ENCODE measurements at regions not wholly inside any gene's neighbourhood (a gene's known extent, or its start where the extent isn't known, plus 50 kb on each side); places are given as distances from the start of the nearest gene placed in this dataset.

DNA sequence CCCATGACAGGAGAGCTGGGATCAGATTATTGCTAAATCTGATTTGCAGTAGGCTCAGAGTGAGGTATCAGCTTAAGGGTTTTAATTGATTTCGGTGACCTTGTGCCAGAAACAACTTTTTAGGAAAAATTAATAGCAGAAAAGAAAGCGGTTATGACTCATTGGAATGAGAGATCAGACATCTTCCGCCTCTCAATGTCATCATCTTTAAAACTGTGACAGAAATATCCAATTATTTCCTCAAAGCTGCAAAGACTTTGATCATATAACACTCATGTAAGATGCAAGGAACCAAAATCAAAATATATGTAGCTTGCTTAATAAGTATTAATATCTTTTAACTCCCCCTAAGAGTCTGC, 190.1 kb upstream of the FOXF1 start:
- no peak for DNase-seq (ENCODE audit: low spot score)

DNA sequence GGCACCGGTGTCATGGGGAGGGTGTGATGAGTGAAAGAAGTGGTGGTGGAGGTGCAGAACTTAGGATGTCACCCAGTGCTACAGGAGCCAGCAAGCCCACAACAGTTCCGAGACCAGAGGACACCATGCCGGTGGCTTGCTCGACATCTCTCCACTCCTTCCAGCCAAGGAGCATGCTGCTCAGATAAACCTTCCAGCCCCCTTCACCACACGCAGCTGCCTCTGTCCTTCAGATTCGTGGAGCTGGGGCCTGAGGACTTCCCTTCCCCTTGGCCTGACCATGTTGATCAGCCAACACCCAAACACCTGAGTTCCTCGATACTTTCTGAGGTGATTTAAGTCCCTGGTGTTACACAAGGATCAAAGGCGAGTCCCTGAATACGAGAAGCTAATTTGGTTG, 188.8 kb upstream of the FOXF1 start:
- DNase-seq (ENCODE audit: low spot score), result no peak

DNA sequence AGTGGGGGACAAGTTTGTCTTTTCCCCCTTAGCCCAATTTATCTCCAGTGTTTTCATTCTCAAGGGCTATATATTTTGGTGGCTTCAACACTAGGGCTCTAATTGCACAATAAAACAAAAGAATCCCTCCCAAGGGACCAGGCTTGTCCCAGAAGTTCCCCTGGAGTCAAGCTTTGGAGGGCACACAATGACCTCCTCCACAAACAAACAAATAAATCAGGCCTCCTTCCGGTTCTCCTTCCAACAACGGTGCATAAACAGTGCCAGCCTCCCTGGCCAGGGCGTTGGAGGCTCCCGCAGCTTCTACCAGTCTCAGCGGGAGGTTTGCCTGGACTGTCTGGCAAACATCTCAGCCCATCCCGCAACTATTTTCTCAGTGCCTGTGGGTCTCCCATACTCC, 188.0 kb upstream of the FOXF1 start:
- DNase-seq (ENCODE audit: low spot score), result no peak

DNA sequence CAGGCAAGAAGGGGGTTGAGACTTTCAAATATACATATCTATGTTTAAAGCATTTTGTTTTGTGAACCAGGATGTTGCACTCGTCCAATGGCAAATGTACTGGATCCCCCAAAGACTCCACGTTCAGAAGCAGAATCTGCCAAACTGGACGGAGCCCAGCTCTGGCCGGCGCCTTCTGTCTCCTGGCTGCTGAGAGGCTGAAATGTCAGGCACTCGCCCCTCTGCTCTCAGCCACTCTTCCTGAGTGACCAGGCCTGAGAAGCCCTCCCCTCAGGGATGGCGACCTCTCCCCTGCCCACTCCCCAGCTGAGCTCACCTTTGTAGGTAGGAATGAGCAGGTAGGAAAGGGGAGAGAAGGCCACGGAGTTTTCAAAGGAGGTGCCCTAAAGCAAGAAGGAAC, 187.5 kb upstream of the FOXF1 start:
- no peak for DNase-seq (ENCODE audit: low spot score)

DNA sequence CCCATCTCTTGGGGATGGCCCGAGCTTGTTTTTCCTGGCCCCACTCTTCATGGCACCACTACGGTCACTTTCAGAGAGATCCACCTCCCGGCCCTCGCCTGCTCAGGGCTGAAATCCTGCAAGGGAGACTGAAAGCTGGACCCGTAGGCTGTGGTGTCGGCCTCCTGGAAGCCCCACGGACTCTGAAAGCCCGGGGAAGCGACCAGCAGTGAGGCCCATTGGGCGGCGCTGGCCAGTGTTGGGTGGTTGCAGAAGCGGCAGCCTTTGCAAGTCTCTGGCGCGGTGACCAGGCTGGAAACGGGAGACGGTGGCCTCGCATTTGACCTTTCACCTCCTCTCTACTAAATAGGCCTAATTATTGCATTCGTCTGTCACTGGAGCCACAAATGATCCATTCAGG, 186.0 kb upstream of the FOXF1 start:
- DNase-seq (ENCODE audit: low spot score), result no peak

DNA sequence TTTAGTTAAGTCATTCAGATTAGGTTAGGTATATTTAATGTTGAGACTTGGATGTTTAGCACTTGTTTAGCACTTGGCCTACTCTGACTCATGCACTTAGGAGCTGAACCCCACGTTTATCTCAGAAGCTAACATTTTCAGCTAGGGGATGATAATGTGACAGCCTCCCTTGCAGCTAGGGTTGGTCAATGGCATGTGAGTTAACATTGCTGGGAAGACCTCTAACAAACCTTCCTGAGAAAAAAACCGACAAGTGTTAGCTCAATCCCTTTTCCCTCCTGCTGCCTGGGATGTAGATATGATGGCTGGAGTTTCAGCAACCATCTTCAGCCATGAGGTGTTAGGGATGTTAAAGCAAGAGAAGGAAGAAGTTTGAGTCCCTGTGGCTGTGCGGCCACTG, 185.0 kb upstream of the FOXF1 start:
- no peak for DNase-seq (ENCODE audit: low spot score)

DNA sequence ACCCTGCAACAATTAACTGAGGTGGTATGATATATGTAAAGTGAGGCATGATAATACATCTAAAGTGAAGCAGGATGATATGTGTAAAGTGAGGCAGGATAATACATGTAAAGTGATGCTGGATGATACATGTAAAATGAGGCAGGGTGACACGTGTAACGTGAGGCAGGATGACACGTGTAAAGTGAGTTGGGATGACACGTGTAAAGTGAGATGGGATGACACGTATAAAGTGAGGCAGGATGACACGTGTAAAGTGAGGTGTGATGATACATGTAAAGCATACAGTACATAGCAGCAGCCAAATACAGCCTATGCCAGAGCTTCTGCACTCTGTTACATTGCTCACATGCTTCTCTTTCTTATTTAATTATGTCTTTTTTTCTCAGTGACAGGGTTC, 184.4 kb upstream of the FOXF1 start:
- DNase-seq (ENCODE audit: low spot score), result no peak

DNA sequence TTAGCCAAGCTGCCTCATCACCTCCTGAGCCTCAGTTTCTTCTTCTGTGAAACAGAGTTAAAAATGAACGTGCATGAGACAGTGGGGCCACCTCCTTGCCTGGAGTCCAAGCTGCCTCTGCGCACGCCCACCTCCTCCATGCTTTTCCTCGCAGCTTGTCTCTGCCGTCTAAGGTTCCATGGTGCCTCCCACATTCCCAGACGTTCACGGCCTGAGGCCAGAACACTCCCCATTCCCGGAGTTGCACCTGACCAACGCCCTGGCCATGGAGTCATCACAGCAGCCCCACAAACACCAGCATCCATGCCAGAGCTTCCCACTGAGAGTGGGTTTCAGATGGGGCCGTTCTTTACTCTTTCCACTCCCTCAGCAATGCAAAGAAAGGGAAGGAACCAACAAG, 183.0 kb upstream of the FOXF1 start:
- DNase-seq (ENCODE audit: low spot score), result no peak

DNA sequence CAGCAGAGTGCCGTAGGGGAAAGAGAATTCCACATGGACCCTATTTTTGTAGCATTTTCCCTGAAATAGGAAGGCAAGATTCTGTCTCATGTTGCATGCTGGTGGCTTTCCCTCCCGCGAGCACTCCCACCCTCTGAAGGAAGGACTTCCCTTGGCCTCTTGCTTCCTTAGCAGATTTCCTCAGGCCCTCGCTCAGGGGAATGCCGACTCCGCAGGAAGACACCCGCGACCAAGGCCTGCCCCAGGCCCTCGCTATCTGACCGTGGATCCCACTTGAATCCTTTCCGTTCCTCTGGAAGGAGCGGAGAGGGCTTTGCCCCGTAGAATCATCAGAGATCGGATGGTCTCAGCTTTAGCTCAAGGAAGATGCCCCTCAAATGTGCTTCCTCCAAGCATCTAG, 179.4 kb upstream of the FOXF1 start:
- no peak for DNase-seq (ENCODE audit: low spot score)

DNA sequence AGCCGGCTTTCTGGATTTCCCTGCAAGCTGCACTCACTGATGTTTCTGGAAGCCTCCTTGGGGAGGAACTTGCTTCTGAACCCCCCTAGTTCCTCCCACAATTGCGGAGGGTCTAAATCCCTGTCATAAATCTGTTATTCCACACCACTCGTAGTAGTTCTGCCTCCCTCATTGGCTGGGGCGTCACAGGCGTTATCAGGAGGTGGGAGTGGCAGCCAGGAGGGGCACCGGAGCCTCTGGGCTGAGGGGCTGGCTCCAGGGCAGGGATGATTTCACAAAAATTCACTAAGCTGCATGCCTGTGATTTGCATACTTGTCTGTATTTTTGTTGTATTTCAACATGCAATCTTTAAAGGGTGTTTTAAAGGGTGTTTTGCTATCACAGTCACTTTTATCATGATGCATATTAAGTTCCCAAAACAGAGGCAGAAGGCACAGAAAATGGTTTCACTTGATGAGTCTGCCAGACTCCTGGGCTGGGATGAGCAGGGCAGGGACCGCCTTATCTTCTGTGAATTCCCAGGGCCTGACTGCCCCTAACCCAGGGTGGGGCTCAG, 176.2 kb upstream of the FOXF1 start:
- peak; percentile 46 for DNase-seq (ENCODE audit: low spot score)

DNA sequence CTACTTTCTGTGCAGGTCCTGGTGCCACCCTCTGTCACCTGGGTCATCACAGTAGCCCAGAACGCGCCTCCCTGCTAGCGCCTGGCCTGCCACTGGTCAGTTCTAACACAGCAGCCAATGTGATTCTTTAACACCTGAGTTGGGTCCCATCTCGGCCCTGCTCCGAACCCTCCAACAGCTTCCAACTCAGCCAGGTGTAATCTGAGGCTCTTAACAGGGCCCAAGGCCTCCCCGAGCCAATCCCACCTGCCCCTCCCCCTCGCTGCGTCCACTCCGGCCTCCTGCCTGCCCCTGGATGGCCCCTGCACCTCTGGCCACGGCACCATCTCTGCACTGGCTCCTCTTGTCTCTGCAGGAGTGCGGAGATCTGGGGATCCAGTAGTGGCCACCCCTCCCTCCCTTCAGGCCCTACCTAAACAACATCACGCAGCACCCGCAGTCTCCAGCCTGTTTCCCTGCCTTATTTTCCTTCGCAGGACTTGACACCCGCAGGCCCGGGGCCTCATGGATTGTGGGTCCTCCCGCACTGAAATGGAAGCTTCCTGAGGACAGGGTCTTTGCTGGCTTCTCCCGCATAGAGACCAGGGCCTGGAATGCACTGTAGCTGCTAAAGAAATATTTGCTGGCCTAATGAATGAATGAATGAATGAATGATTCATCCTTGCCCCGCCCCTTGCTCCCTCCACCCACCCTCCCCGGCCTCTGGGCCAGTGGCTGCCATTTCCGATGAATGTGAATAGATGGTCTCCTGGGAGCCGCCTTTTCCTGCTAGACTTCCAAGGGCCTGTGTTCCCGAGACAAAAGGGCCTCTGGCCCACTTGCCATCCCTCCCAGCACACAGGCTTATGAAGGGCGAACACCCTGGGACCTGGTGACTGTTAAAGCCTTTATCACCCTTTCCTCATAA, 174.8 kb upstream of the FOXF1 start:
- no peak for DNase-seq (ENCODE audit: low spot score)

DNA sequence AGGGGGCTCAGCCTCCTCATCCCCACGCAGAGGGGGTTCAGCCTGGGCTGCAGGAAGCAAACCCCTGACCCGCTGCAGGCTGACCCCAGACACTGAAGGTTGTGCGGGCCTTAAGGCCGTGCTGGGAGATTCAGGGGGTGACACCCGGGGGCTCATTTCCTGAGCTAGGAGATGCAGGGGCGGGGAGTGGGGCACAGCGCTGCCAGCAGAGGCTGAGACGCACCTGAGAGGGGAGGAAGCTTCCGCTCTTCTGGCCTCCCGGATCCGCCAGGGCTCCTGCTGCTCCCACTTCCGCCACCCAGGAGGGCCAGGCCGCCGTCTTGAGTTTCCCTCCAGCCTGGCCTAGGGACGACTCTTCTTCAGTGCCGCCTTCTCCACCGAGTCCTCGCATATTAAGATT, 173.2 kb upstream of the FOXF1 start:
- no peak for DNase-seq (ENCODE audit: low spot score)

DNA sequence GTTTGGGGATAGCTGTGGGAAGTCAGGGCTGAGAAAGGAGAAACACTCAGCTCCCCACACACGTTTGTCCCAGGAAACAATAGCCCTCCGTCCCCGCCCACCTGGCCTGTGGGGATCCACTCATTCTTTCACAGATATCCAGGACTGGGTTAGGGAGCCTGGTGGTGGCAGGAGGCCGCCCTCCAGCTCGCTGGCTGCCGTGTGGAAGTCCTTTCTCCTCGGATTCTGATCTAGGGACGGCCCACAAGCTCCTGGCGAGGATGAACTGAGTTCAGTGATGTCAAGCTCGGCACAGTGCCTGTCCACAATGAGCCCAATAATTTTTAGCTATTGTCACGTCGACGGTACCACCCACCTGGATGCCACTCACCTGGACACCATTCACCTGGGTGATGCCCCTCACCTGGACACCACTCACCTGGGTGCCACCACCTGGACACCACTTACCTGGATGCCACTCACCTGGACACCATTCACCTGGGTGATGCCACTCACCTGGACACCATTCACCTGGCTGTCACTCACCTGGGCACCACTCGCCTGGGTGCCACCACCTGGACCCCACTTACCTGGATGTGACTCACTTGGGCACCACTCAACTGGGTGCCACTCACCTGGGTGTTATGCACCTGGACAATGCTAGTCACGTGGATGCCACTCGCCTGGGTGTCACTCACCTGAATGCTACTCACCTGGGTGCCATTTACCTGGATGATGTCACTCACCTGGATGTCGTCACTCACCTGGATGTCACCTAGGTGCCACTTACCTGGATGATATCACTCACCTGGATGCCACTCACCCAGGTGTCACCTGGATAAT, 172.5 kb upstream of the FOXF1 start:
- DNase-seq (ENCODE audit: low spot score), result no peak

DNA sequence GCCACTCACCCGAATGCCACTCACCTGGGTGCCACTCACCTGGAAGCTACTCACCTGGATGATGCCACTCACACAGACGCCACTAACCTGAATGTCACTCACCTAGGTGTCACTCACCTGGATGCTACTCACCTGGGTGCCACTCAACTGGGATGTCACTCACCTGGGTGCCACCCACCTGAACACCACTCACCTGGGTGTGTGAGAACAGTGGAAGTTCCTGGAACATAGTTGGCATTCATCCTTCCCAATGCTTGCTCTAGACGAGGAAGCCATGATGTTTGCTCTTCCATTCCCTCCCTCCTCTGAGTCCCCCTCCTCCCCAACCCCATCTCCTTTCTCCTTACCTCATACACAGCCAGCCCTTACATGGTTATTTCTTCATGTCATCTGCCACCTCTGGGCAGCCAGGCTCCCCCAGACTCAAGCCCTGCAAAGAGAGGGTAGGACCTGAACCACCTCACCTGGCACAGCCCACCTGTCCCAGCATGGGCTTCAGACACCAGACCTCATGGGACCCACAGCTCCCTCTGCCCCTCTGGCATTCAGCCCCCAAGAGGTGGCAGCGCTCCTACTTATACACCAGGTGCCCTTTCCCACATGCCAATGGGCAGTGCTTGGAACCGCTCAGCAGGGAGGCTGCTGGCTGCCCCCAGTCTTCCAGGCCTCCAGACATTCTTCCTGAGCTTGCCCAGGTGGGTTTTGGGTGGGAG, 171.8 kb upstream of the FOXF1 start:
- no peak for DNase-seq (ENCODE audit: low spot score)

DNA sequence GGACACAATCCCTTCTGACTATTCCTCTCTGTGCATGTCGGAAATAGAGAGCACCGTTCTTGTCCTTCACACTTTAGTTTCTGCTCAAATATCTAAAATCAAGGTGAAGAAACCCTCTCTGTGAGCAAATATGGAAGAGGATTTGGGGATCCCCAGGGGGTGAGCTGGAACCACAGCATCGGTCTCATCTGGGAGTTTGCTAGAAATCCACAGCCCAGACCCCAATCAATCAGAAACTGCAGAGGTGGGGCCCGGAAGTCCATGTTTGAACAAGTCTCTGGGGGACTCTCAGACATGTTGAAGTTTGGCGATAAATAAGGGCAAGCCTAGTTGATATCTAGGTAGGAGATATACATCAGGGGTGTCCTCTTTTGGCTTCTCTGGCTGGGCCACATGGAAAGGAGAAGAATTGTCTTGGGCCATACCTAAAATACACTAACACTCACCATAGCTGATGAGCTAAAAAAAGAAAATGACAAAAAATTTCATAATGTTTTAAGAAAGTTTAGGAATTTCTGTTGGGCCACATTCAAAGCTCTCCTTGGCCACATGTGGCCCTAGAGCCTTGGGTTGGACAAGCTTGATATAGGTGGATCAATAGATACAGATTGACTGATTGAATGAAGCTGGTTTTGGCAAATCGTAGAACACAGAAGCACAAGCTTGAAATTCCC, 168.0 kb upstream of the FOXF1 start:
- no peak for DNase-seq (ENCODE audit: low spot score)

DNA sequence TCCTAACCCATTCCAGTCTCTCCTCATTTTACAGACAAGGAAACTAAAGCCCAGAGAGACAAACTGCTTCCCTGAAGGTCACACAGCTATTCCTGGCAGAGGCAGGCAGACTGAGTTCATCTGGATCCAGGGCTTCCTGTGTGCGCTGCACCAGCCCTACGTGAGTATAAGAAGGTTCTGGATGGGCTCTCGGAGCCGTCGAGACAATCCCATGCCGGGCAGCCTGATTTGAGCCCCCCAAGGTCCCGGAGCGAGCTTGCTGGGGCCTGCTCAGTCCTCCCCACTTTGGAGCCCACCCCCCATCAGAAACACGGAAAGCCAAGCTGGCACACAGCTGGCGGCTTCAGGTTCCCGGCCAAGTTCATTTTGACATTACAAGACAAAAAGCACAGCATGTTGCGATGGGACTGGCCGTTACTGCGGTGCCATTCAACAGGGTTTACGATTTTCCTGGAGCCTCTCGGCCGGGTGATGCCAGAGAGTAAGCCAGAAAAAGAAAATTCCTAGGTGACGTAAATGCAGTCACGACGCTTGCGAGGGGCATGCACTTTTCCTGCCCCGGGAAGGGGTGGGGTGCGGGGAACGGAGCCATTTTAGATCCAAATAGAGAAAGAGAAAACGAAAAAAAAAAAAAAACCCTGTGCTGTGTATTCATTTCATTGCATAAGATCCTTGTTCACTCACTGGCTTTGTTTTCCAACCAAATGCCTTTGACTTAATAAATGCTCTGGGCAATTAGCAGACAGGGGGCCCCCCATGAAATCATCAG, 167.1 kb upstream of the FOXF1 start:
- DNase-seq (ENCODE audit: low spot score), result no peak

DNA sequence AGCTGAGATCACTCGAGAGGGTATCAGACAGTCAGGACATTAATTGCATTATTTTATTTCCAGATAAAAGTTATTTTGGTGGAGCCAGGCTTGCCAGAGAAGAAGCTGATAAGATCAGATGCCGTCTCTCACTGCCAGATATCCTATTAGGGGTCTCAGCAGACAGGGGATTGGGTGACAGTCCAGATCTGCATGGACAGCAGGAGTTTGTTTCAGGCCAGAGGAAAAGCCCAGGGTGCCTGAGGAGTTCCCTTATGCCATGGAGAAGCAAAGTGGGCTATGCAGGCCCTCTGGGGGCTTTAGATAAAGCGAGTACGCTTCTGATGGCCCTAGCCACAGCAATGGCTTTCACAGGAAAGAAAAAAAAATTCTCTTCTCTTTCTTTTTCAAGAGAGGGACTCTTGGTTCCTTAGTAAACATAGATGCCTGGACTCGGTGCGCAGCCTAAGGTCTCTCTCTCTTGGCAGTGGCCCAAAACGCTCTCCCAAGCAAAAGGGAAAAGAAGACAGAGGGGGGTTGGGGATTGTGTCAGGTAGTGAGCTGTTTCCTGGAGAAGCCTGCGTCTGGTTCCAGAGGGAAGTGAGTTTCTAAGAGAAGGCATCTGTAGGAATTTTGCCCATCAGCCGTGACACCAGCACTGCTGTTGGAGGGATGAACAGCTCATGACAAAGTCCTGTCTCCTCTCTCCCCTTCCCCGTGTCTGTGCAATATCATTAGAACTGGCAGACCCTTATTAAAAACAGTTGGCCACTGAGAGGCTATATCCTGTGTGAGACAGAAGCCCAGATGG, 166.3 kb upstream of the FOXF1 start:
- no peak for DNase-seq (ENCODE audit: low spot score)

DNA sequence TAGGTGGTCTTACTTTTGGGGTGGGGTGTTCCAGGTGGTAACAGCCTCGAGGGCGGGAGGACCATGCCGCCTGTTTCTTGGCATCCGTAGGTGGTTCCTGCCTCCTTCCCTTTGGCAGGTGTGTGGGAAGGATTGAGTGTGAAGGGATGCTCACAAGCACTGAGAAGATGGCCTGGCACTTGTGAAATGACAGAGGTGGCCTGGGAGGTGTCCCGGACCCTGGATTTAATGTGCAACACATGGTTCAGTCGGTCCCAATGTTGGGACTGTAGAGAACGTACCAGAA, 165.8 kb upstream of the FOXF1 start:
- DNase-seq (ENCODE audit: low spot score), result no peak

DNA sequence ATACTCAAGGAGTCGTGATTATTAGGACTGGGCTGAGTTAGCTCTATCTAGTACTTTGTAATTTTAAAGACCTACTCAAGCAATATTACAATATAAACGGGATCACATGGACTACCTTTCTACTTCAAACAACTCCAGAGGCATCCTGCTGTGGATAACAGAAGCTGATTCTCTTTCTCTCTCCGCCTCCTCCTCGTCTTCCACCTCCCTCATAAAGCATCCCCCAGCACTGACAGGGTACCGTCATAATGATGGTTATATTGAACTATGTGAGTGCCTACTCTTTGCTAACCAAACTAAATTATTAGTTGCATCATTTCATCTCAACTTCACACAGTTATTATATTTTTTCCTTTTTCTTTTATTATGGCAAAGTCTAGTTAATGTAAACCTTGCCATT, 165.4 kb upstream of the FOXF1 start:
- DNase-seq (ENCODE audit: low spot score), result no peak

DNA sequence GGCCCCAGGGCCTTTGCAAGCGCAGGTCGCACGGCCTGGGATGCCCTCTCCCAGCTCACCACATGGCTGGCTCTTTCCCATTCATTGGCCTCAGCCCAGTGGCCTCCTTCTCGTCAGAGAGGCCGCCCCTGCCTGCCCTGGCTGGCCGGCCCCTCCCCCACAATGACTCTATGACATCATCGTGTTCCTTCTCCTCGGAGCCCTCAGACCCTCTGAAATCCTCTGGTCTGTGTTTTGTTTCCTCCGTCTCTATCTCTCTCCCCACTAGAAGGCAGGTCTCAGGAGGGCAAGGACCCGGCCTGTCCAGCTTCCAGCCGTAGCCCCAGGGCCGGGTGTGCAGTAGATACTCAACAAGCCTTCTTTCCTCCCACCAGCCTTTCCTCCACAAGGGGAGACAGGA, 164.8 kb upstream of the FOXF1 start:
- no peak for DNase-seq (ENCODE audit: low spot score)

DNA sequence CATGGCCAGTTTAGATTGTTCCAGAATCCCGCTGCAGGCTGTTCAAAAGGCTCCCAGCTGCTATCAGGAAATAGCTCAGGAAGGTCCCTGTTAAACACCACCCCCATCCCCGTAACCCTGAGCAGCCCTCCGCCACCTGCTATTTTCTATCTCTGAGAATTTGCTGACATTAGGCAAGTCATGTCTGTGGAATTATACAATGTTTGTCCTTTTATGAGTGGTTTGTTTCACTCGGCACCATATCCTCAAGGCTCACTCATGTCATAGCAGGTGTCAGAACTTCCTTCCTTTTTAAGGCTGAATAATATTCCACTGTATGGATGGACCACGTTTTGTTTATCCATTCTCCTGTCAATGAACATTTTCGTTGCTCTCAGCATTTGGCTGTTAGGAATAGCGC, 164.3 kb upstream of the FOXF1 start:
- DNase-seq (ENCODE audit: low spot score), result no peak
